ENCODE measurements at regions not wholly inside any gene's neighbourhood (a gene's known extent, or its start where the extent isn't known, plus 50 kb on each side); places are given as distances from the start of the nearest gene placed in this dataset.

- TF ChIP-seq CTCF (IDR thresholded peaks at IDR 0.05) (no peak), POLR2A (IDR thresholded peaks at IDR 0.05) (no peak)
Measured at GRCh38 chr2:6237039-6237660, 545.0 kb downstream of the SOX11 start.

Data from right lobe of liver (tissue), 4 donors.